ENCODE measurements at regions not wholly inside any gene's neighbourhood (a gene's known extent, or its start where the extent isn't known, plus 50 kb on each side); places are given as distances from the start of the nearest gene placed in this dataset.

DNA sequence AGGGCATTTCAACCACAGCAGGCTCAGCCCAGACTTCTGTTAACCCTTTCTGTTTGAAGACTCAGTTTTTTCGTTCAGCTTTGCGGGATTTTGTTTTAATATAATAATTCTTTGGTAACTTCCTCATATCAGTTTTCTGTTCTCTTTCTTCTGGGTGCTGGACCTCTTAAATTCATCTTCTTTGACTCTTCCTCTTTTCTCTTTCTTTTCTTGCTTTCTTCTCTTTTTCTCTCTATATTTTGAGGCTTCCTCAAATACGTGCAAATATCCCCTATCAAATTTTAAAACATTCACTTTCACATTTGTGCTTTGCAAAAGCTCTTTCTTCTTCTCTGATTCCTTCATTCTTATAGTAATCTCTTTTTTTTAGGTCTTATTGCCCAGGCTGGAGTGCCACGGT is 136.3 kb downstream of the HS3ST3B1 start:
- TF ChIP-seq, protein P1, sequence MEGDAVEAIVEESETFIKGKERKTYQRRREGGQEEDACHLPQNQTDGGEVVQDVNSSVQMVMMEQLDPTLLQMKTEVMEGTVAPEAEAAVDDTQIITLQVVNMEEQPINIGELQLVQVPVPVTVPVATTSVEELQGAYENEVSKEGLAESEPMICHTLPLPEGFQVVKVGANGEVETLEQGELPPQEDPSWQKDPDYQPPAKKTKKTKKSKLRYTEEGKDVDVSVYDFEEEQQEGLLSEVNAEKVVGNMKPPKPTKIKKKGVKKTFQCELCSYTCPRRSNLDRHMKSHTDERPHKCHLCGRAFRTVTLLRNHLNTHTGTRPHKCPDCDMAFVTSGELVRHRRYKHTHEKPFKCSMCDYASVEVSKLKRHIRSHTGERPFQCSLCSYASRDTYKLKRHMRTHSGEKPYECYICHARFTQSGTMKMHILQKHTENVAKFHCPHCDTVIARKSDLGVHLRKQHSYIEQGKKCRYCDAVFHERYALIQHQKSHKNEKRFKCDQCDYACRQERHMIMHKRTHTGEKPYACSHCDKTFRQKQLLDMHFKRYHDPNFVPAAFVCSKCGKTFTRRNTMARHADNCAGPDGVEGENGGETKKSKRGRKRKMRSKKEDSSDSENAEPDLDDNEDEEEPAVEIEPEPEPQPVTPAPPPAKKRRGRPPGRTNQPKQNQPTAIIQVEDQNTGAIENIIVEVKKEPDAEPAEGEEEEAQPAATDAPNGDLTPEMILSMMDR (IDR thresholded peaks at IDR 0.05) = no peak
- no peak for TF ChIP-seq POLR2A (IDR thresholded peaks at IDR 0.05)

All from Peyer's patch (tissue), 4 donors.